ENCODE measurements at regions not wholly inside any gene's neighbourhood (a gene's known extent, or its start where the extent isn't known, plus 50 kb on each side); places are given as distances from the start of the nearest gene placed in this dataset.

- H3K27ac ChIP-seq (ENCODE audit: low read depth, low read length, severe bottlenecking) = no peak overlapping the region
- H3K4me3 ChIP-seq (ENCODE audit: extremely low read depth, insufficient read depth, low read length, poor library complexity, severe bottlenecking) = no peak overlapping the region
- H3K4me1 ChIP-seq (ENCODE audit: control insufficient read depth, insufficient read depth, low read length, poor library complexity, severe bottlenecking) = no peaks in the 10 kb centered on the region
- H3K9me3 ChIP-seq (ENCODE audit: control insufficient read depth, low read length) = peaks cover 5% of the 10 kb centered on the region
- WGBS, 2 experiments (ENCODE audit: insufficient coverage in 2 of 2) = 61% methylated on average over 2 of the region's 2 CpGs; no CpG with 5 or more reads in 1 of the 2 experiments
- no peaks in the 10 kb centered on the region for H3K36me3 ChIP-seq (ENCODE audit: control insufficient read depth, insufficient read depth, low read length)
Observed at GRCh38 chr11:37963440-37963839, 1365.4 kb upstream of the RAG2 start.

- H3K36me3 ChIP-seq (ENCODE audit: control insufficient read depth, insufficient read depth, low read length) = no peaks in the 10 kb centered on the region
- H3K4me3 ChIP-seq (ENCODE audit: extremely low read depth, insufficient read depth, low read length, poor library complexity, severe bottlenecking) = no peak overlapping the region
- H3K27ac ChIP-seq (ENCODE audit: low read depth, low read length, severe bottlenecking) = no peak overlapping the region
- no peaks in the 10 kb centered on the region for H3K4me1 ChIP-seq (ENCODE audit: control insufficient read depth, insufficient read depth, low read length, poor library complexity, severe bottlenecking)
- no peaks in the 10 kb centered on the region for H3K9me3 ChIP-seq (ENCODE audit: control insufficient read depth, low read length)
- no CpG with 5 or more reads among the region's 1 CpG for WGBS, 2 experiments (ENCODE audit: insufficient coverage in 2 of 2)
Observed at GRCh38 chr11:37957717-37958116, 1359.7 kb upstream of the RAG2 start.

- WGBS, 2 experiments (ENCODE audit: insufficient coverage in 2 of 2) = 86% methylated on average over 1 of the region's 2 CpGs; no CpG with 5 or more reads in 1 of the 2 experiments
- H3K36me3 ChIP-seq (ENCODE audit: control insufficient read depth, insufficient read depth, low read length) = no peaks in the 10 kb centered on the region
- no peaks in the 10 kb centered on the region for H3K4me1 ChIP-seq (ENCODE audit: control insufficient read depth, insufficient read depth, low read length, poor library complexity, severe bottlenecking)
Observed at GRCh38 chr11:37951996-37952395, 1354.0 kb upstream of the RAG2 start.

DNA sequence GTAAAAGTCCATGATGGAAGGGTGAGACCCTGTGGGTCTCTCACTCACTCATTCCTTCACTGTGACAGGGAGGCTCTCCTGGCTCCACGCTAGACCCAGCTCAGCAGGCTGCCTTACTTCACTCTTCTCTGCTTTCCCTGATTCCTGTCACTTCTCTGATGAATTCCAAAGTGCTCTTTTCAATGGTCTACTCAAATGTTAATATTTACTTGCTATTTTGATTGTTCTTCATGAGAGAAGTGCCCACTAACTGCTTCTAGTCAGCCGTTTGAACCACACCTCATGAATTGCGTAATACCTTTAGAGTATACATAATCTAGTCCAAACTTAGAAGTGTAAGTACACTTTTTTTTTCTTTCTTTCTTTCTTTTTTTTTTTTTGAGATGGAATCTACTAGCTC, 1350.2 kb upstream of the RAG2 start:
- Histone ChIP-seq H3K27ac (ENCODE audit: low read depth, low read length, severe bottlenecking) (no peak overlapping the region), H3K36me3 (ENCODE audit: control insufficient read depth, insufficient read depth, low read length) (no peaks in the 10 kb centered on the region), H3K4me1 (ENCODE audit: control insufficient read depth, insufficient read depth, low read length, poor library complexity, severe bottlenecking) (no peaks in the 10 kb centered on the region), H3K4me3 (ENCODE audit: extremely low read depth, insufficient read depth, low read length, poor library complexity, severe bottlenecking) (no peak overlapping the region), H3K9me3 (ENCODE audit: control insufficient read depth, low read length) (no peaks in the 10 kb centered on the region)
- 86% methylated on average over 1 of the region's 3 CpGs; no CpG with 5 or more reads in 1 of the 2 experiments for WGBS, 2 experiments (ENCODE audit: insufficient coverage in 2 of 2)

More at GRCh38 chr11:37951996-37952395, 1354.0 kb upstream of the RAG2 start:
- Histone ChIP-seq H3K27ac (ENCODE audit: low read depth, low read length, severe bottlenecking) (no peak overlapping the region), H3K4me3 (ENCODE audit: extremely low read depth, insufficient read depth, low read length, poor library complexity, severe bottlenecking) (no peak overlapping the region), H3K9me3 (ENCODE audit: control insufficient read depth, low read length) (no peaks in the 10 kb centered on the region)

DNA sequence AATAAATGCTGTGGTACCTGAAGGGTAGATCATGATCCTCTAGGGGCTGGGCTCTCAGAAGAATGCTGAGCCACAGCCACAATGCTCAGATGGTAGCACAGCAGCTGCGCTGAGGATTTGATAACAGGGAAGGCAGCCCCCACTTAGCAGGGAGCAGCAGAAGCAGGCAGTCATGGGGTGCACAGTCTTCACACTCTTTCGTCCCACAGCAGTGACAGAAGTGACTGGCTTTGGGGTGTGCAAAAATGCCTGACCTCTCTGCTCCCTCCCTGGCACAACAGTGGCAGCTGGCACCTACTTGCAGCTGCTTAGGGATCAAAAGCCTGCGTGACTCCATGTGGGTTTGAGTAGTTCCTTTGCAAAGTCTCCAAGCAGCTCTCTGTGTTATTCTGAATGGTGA, 1349.8 kb upstream of the RAG2 start:
- no peak overlapping the region for H3K4me3 ChIP-seq (ENCODE audit: extremely low read depth, insufficient read depth, low read length, poor library complexity, severe bottlenecking)
- 85 to 100% methylated on average over 1 to 3 of the region's 3 CpGs for WGBS, 2 experiments (ENCODE audit: insufficient coverage in 2 of 2)
- no peak overlapping the region for H3K27ac ChIP-seq (ENCODE audit: low read depth, low read length, severe bottlenecking)
- H3K36me3 ChIP-seq (ENCODE audit: control insufficient read depth, insufficient read depth, low read length) = no peaks in the 10 kb centered on the region
- H3K4me1 ChIP-seq (ENCODE audit: control insufficient read depth, insufficient read depth, low read length, poor library complexity, severe bottlenecking) = no peaks in the 10 kb centered on the region
- no peaks in the 10 kb centered on the region for H3K9me3 ChIP-seq (ENCODE audit: control insufficient read depth, low read length)

DNA sequence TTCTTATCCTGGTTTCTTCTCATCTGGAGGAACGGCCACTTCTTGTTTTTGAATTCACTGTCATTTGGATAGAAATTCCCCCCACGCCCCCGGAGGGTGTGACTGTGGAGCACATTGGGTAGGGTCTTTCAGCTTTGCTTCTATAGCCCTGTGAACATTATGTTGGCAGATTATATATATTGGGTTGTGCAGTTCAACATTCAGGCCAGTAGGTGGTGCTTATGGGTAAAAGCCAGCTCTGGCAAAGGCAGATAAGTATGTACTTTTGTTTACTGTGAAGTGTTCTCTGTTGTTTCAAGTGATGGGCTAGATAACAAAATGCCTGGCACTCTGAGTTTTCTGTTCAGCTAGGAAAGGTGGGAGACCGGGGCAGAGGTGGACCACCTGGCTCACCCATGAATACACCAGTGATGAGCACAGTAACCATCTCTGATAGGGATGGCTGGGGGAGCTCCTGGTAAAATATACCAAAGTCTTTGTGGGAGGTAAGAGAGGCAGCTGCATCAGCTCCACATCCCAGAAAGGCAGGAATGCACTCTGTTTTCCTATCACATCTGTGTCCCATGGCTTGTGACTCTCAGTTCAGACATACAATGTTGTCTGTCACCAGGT, 1348.2 kb upstream of the RAG2 start:
- H3K4me1 ChIP-seq (ENCODE audit: control insufficient read depth, insufficient read depth, low read length, poor library complexity, severe bottlenecking) = no peaks in the 10 kb centered on the region
- no peaks in the 10 kb centered on the region for H3K9me3 ChIP-seq (ENCODE audit: control insufficient read depth, low read length)
- H3K4me3 ChIP-seq (ENCODE audit: extremely low read depth, insufficient read depth, low read length, poor library complexity, severe bottlenecking) = no peak overlapping the region
- no peaks in the 10 kb centered on the region for H3K36me3 ChIP-seq (ENCODE audit: control insufficient read depth, insufficient read depth, low read length)
- H3K27ac ChIP-seq (ENCODE audit: low read depth, low read length, severe bottlenecking) = no peak overlapping the region
- WGBS, 2 experiments (ENCODE audit: insufficient coverage in 2 of 2) = 50% methylated on average over 4 of the region's 4 CpGs; no CpG with 5 or more reads in 1 of the 2 experiments

DNA sequence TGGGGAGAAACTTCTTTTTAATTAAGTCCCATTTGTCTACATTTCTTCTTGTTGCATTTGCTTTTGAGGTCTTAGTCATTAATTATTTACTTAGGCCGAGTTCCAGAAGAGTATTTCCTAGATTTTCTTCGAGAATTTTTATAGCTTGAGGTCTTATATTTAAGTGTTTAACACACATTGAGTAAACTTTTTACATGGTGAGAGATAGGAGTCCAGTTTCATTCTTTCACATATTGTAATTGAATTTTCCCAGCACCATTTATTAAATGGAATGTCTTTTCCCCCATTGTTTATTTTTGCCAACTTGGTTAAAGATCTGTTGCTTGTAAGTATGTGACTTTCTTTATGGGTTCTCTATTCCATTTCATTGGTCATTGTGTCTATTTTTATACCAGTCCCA, 1344.0 kb upstream of the RAG2 start:
- Histone ChIP-seq H3K4me3 (ENCODE audit: extremely low read depth, insufficient read depth, low read length, poor library complexity, severe bottlenecking) (no peak overlapping the region), H3K4me1 (ENCODE audit: control insufficient read depth, insufficient read depth, low read length, poor library complexity, severe bottlenecking) (no peaks in the 10 kb centered on the region), H3K27ac (ENCODE audit: low read depth, low read length, severe bottlenecking) (no peak overlapping the region), H3K9me3 (ENCODE audit: control insufficient read depth, low read length) (no peaks in the 10 kb centered on the region), H3K36me3 (ENCODE audit: control insufficient read depth, insufficient read depth, low read length) (no peaks in the 10 kb centered on the region)
- WGBS, 2 experiments (ENCODE audit: insufficient coverage in 2 of 2) = no CpG with 5 or more reads among the region's 2 CpGs

DNA sequence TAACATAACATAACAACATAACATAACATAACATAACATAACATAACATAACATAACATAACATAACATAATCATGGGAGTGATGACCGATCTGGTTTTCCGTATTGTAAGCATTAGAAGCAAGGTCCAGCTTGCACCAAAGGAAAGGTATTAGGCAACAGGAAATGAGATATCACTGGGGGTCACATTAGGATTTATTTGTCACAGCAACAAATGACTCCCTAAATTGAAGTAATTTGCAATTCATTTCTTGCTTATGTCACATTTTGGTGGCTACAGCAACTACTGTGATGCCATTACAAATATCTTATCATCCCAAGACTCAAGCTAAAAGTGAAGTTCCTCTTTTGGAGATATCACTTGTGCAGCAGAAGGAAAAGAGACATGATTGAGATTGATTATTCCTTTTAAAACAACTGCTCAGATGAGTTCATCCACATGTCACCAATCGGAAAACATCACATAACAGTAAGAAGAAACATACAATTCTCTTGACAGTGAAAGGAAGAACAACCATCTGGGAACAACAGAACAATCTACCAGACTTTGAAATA, 1331.1 kb upstream of the RAG2 start:
- Histone ChIP-seq H3K36me3 (ENCODE audit: control insufficient read depth, insufficient read depth, low read length) (no peaks in the 10 kb centered on the region), H3K27ac (ENCODE audit: low read depth, low read length, severe bottlenecking) (no peak overlapping the region), H3K4me3 (ENCODE audit: extremely low read depth, insufficient read depth, low read length, poor library complexity, severe bottlenecking) (no peak overlapping the region), H3K9me3 (ENCODE audit: control insufficient read depth, low read length) (no peaks in the 10 kb centered on the region), H3K4me1 (ENCODE audit: control insufficient read depth, insufficient read depth, low read length, poor library complexity, severe bottlenecking) (no peaks in the 10 kb centered on the region)
- 82% methylated on average over 2 of the region's 3 CpGs; no CpG with 5 or more reads in 1 of the 2 experiments for WGBS, 2 experiments (ENCODE audit: insufficient coverage in 2 of 2)

GRCh38 chr11:37926772-37927171, 1328.7 kb upstream of the RAG2 start:
- no peaks in the 10 kb centered on the region for H3K9me3 ChIP-seq (ENCODE audit: control insufficient read depth, low read length)
- H3K4me1 ChIP-seq (ENCODE audit: control insufficient read depth, insufficient read depth, low read length, poor library complexity, severe bottlenecking) = no peaks in the 10 kb centered on the region
- no peaks in the 10 kb centered on the region for H3K36me3 ChIP-seq (ENCODE audit: control insufficient read depth, insufficient read depth, low read length)
- no peak overlapping the region for H3K27ac ChIP-seq (ENCODE audit: low read depth, low read length, severe bottlenecking)
- no peak overlapping the region for H3K4me3 ChIP-seq (ENCODE audit: extremely low read depth, insufficient read depth, low read length, poor library complexity, severe bottlenecking)

GRCh38 chr11:37916331-37916730, 1318.3 kb upstream of the RAG2 start:
- Histone ChIP-seq H3K4me1 (ENCODE audit: control insufficient read depth, insufficient read depth, low read length, poor library complexity, severe bottlenecking) (no peaks in the 10 kb centered on the region), H3K9me3 (ENCODE audit: control insufficient read depth, low read length) (no peaks in the 10 kb centered on the region), H3K4me3 (ENCODE audit: extremely low read depth, insufficient read depth, low read length, poor library complexity, severe bottlenecking) (no peak overlapping the region), H3K36me3 (ENCODE audit: control insufficient read depth, insufficient read depth, low read length) (no peaks in the 10 kb centered on the region), H3K27ac (ENCODE audit: low read depth, low read length, severe bottlenecking) (no peak overlapping the region)

GRCh38 chr11:37914859-37915258, 1316.8 kb upstream of the RAG2 start:
- no peaks in the 10 kb centered on the region for H3K4me1 ChIP-seq (ENCODE audit: control insufficient read depth, insufficient read depth, low read length, poor library complexity, severe bottlenecking)
- no peak overlapping the region for H3K27ac ChIP-seq (ENCODE audit: low read depth, low read length, severe bottlenecking)
- 100% methylated on average over 1 of the region's 1 CpG for WGBS, 2 experiments (ENCODE audit: insufficient coverage in 2 of 2)
- H3K9me3 ChIP-seq (ENCODE audit: control insufficient read depth, low read length) = no peaks in the 10 kb centered on the region
- H3K36me3 ChIP-seq (ENCODE audit: control insufficient read depth, insufficient read depth, low read length) = no peaks in the 10 kb centered on the region
- no peak overlapping the region for H3K4me3 ChIP-seq (ENCODE audit: extremely low read depth, insufficient read depth, low read length, poor library complexity, severe bottlenecking)
